GM20431 (cell line): ENCODE measurements at regions not wholly inside any gene's neighbourhood (a gene's known extent, or its start where the extent isn't known, plus 50 kb on each side); places are given as distances from the start of the nearest gene placed in this dataset.
"Not testable (repeated sequence)": the region's sequence is repeated elsewhere in the genome, so short reads cannot be mapped to it uniquely, and the experiment has no call there.

Experiments used
- in situ Hi-C: fragments of 300-500 bp; cut with MseI, MboI; formaldehyde crosslinking; loops from one replicate; pipeline ENCODE4 v1.15.0; 2020; ENCODE audit warnings: low sequenced_read_pairs; ENCODE audit not compliant: unreplicated experiment

- in situ Hi-C loops = no loop called here
Observed at GRCh38 chr12:46555406-46555852, 182.9 kb upstream of the SLC38A2 start.

- in situ Hi-C loops = no loop called here
Observed at GRCh38 chr12:46554460-46554859, 181.9 kb upstream of the SLC38A2 start.

GRCh38 chr12:46553911-46554310, 181.3 kb upstream of the SLC38A2 start:
- in situ Hi-C loops = no loop called here

GRCh38 chr12:46553266-46553665, 180.7 kb upstream of the SLC38A2 start:
- in situ Hi-C loops = no loop called here

GRCh38 chr12:46550266-46550879, 177.8 kb upstream of the SLC38A2 start:
- in situ Hi-C loops = no loop called here

GRCh38 chr12:46549527-46550265, 177.1 kb upstream of the SLC38A2 start:
- in situ Hi-C loops = no loop called here

GRCh38 chr12:46548605-46549071, 176.1 kb upstream of the SLC38A2 start:
- in situ Hi-C loops = no loop called here

- in situ Hi-C loops = no loop called here
Observed at GRCh38 chr12:46547421-46548354, 175.1 kb upstream of the SLC38A2 start.

GRCh38 chr12:46546634-46547273, 174.2 kb upstream of the SLC38A2 start:
- in situ Hi-C loops = no loop called here

GRCh38 chr12:46543378-46543795, 170.8 kb upstream of the SLC38A2 start:
- in situ Hi-C loops = not testable (repeated sequence)

GRCh38 chr12:46538976-46539375, 166.4 kb upstream of the SLC38A2 start:
- in situ Hi-C loops = no loop called here

GRCh38 chr12:46537387-46537955, 164.9 kb upstream of the SLC38A2 start:
- in situ Hi-C loops = no loop called here

GRCh38 chr12:46536316-46536715, 163.7 kb upstream of the SLC38A2 start:
- in situ Hi-C loops = not testable (repeated sequence)

GRCh38 chr12:46535907-46536306, 163.3 kb upstream of the SLC38A2 start:
- in situ Hi-C loops = no loop called here

GRCh38 chr12:46535376-46535775, 162.8 kb upstream of the SLC38A2 start:
- in situ Hi-C loops = no loop called here

- in situ Hi-C loops = no loop called here
Observed at GRCh38 chr12:46534327-46534840, 161.8 kb upstream of the SLC38A2 start.

GRCh38 chr12:46533723-46534122, 161.2 kb upstream of the SLC38A2 start:
- in situ Hi-C loops = no loop called here

- in situ Hi-C loops = no loop called here
Observed at GRCh38 chr12:46531804-46532203, 159.2 kb upstream of the SLC38A2 start.

- in situ Hi-C loops = no loop called here
Observed at GRCh38 chr12:46531059-46531785, 158.6 kb upstream of the SLC38A2 start.
